Epithelial cell of proximal tubule (primary cell): ENCODE measurements at regions not wholly inside any gene's neighbourhood (a gene's known extent, or its start where the extent isn't known, plus 50 kb on each side); places are given as distances from the start of the nearest gene placed in this dataset.
"Not testable (repeated sequence)": the region's sequence is repeated elsewhere in the genome, so short reads cannot be mapped to it uniquely, and the experiment has no call there.

Source experiments
- DNase-seq: peaks from one replicate; pipeline ENCODE4 v3.0.0-alpha.2; 2011; ENCODE audit warnings: low read depth
- H3K4me3 ChIP-seq: 2 replicates; pipeline ENCODE4 v1.5.1; 2011; ENCODE audit warnings: low read depth, mild to moderate bottlenecking, low read length
- TF ChIP-seq, protein P1 (sequence below): conservative IDR thresholded peaks from 2 replicates; pipeline ENCODE4 v1.5.1; 2012; ENCODE audit warnings: low read depth, mild to moderate bottlenecking, low read length

DNA sequence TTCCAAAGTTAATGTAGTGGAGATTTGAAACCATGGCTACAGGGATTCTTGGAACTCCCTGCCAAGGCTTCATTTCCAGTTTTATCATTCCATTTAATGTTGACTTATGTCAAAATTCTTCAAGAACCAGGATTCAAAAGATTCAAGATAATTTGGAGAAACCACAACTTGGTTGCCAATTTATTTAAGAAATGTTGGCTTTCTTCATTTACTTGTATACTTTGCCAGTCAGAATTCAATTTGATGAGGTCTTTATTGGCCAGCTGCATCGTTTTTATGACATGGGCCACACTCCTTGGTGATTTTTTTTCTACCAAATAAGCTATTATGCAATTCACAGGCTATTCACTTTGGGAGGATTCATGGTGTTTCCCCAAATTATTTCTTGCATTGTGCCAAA lies 53.1 kb upstream of the RASEF start:
- TF ChIP-seq, protein P1, sequence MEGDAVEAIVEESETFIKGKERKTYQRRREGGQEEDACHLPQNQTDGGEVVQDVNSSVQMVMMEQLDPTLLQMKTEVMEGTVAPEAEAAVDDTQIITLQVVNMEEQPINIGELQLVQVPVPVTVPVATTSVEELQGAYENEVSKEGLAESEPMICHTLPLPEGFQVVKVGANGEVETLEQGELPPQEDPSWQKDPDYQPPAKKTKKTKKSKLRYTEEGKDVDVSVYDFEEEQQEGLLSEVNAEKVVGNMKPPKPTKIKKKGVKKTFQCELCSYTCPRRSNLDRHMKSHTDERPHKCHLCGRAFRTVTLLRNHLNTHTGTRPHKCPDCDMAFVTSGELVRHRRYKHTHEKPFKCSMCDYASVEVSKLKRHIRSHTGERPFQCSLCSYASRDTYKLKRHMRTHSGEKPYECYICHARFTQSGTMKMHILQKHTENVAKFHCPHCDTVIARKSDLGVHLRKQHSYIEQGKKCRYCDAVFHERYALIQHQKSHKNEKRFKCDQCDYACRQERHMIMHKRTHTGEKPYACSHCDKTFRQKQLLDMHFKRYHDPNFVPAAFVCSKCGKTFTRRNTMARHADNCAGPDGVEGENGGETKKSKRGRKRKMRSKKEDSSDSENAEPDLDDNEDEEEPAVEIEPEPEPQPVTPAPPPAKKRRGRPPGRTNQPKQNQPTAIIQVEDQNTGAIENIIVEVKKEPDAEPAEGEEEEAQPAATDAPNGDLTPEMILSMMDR: no peak
- DNase-seq: no peak
- H3K4me3 ChIP-seq: no peak overlapping the region

DNA sequence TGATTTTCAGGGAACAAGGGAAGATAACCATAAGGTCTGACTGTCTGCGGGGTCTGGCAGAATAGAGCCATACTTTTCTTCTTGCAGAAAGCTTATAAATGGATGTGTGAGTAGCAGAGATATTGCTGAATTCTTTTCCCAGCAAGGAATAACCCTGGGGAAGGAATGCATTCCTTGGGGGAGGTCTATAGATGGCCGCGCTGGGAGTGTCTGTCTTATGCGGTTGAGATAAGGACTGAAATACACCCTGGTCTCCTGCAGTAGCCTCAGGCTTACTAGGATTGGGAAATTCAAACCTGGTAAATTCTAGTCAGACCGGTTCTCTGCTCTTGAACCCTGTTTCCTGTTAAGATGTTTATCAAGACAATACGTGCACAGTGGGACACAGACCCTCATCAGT lies 50.5 kb upstream of the RASEF start:
- DNase-seq, H3K4me3 ChIP-seq: not testable (repeated sequence)
